ENCODE measurements at regions not wholly inside any gene's neighbourhood (a gene's known extent, or its start where the extent isn't known, plus 50 kb on each side); places are given as distances from the start of the nearest gene placed in this dataset.

- no peak for TF ChIP-seq EZH2 (IDR thresholded peaks at IDR 0.05)
- no peak for TF ChIP-seq POLR2AphosphoS5 (IDR thresholded peaks at IDR 0.05; ENCODE audit: borderline replicate concordance, low read depth, low read length)
Observed at GRCh38 chr12:97299847-97300246, 162.8 kb upstream of the RMST start.

Measured in SK-N-MC (cell line).